HG03575 (cell line): ENCODE measurements at regions not wholly inside any gene's neighbourhood (a gene's known extent, or its start where the extent isn't known, plus 50 kb on each side); places are given as distances from the start of the nearest gene placed in this dataset.

Experiments used
- ATAC-seq: cut with Tn5 transposase; IDR thresholded peaks from one replicate; pipeline ENCODE4 v1.9.1; 2021; ENCODE audit not compliant: unreplicated experiment, insufficient number of reproducible peaks, low FRiP score; ENCODE audit errors: extremely low read depth

- ATAC-seq, result no peak
Observed at GRCh38 chr12:91690531-91690930, 455.1 kb downstream of the BTG1 start.

DNA sequence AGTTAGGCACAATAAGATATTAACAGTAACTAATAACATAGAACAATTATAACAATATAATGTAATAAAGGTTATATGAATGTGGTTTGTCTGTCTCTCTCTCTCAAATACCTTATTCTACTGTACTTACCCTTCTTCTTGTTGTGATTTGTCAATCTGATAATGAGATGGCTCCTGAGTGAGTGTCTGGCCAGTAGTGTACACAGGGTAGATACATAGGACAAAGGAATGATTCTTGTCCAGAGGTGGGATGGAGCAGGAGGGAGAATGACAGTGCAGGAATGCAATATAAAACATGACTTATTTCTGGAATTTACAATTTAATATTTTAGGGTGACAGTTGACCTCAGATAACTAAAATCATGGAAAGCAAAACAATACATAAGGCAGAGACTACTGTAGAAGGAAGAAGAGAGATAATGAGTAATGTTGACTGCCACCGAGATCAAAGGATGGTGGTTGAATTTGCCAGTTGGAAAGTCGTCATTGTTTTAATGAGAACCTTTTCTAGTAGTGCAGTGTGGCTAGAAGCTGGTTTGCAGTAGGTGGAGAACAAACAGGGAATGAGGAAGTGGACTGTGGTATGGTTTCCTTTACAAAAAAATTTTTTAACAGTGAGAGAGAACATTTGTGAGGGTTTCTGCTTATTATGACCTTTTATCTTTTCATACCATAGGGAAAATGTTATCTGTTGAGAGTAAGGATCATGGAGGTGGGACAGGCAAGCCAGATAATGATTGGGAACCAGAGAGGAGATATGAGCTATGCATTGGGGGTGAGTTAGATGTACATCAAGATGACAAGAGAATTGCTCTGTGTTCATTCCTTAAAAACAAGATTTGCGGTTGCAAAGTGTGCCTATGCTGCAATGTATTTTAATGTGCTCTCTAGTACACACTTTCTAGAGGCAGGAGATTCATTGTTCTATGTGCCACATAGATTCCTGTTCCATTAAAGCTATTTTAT is 458.3 kb downstream of the BTG1 start:
- no peak for ATAC-seq

DNA sequence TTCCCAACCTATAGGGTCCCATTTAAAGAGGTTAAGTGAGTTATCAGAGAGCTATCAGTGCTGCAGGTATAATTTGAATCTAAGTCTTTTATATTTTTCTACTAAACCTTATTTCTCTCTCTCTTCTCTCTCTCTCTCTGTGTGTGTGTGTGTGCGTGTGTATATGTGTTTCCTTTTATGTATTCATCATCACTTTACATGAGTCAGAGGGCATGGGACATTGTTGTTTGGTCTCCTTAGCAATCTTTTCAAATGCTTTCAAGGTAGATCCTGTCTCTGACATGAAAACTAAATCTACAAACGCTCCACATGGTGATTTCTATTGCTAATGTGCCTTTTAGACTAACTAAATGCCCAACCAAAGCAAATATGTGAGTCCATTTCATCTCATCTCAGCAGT is 459.7 kb downstream of the BTG1 start:
- no peak for ATAC-seq

- no peak for ATAC-seq
Observed at GRCh38 chr12:91681751-91682150, 463.9 kb downstream of the BTG1 start.

- ATAC-seq, result no peak
Observed at GRCh38 chr12:91680864-91681263, 464.8 kb downstream of the BTG1 start.

DNA sequence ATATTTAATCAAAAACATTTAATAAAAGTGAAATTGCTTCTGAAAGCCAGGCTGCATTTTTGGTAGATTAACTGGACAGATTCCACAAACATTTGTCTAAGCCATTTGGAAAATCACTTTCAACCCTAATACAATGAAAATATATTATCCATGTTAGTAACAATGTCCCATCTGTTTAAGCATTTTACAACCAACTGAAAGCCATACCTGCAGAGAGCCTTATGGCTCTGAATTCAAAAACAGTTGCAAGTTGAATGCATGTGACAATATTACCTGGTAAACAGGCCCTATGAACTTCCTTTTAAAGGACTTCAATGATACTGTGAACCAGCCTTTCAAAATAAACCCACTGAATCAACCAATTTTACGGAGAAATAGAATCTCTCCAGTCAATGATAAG is 468.1 kb downstream of the BTG1 start:
- no peak for ATAC-seq

DNA sequence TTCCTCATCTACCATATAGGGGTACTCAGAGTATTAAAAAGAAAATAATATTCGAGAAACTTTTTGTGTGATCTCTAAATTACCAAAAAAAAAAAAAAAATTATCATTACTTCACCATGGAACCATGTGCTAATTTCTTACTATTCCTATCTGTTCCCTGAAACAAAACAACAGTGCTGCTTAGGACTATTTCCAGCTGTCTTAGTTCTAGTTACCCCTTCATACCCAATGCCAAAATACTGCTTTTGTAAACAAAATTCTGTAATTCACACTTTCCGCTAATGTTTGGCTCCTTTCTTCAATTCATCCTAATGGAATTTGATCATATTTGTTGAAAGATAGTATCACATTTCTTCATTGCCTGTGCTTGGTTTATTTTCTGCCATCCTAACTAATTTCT is 470.2 kb downstream of the BTG1 start:
- ATAC-seq, result no peak

DNA sequence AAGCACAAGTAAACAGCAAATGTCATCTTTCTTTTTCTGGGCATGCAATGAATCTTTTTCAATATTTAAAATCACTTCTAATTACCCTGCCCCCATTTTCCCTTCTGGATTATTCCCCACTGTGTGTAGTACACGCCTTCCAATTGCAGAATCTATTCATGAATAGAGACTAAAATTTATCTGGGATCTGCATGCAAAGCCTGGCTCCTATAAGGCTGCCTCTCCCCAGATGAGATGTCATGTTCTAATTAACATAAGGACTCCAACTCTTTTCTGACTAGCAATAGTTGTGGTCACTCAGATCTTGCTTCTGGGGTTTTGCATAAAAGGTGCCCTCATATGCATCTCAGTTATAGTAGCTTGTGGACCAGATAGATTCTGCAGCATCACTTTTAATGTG is 473.5 kb downstream of the BTG1 start:
- no peak for ATAC-seq

DNA sequence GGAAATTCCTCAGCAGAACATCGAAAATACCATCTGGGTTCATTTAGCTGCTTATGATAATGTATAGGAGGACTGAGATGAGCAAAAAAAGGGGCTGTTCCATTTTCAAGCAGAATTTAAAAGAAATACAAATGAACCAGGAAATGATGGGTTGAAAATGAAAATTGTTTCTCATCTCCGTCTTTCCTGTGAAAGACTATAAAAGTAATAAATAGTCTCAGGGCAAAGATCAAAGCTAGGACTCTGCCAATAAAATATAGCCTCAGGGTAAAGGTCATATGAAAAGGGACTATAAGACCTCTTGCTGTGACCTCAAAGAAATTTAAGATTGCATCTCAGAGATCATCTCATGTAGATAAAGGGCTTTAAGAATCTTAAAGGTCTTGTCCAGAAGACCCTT is 478.0 kb downstream of the BTG1 start:
- ATAC-seq, result no peak

- no peak for ATAC-seq
Observed at GRCh38 chr12:91663744-91664143, 481.1 kb upstream of the DCN start.

DNA sequence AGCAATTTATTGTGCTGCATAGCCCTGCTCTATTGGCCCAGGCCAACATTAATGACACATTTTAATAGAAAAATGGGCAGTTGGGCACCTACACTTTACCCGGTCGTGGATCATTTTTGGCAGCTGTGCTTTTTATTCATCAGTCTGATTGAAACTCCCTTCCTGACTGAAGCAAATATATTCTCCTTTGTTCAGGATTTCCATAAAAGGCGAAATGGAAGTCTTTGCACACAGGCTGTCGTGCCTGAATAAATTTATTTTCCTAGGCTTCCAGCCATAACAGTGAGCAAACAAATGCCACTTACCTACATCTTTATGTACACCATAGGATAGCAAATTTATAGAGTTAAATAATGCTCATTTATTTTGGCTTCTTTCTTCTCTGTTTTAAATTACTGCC is 480.7 kb upstream of the DCN start:
- ATAC-seq, result no peak

DNA sequence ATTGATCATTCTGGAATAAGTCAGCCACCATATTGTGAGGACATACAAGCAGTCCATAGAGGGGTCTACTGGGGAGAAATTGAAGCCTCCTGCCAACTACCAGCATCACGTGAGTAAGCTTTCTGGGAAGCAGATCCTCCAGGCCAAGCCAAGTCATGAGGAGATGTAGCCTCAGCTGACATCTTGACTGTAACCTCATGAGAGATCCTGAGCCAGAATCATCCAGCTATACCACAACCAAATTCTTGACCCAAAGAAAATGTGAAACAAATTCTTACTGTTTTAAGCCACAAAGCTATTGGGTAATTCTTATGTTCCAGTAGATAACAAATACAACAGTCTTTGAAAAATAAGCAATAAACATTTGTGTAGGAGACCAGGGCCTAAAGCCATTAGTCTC is 479.4 kb upstream of the DCN start:
- no peak for ATAC-seq

GRCh38 chr12:91657032-91657431 is 474.4 kb upstream of the DCN start:
- ATAC-seq, result no peak

- no peak for ATAC-seq
Observed at GRCh38 chr12:91655966-91656365, 473.3 kb upstream of the DCN start.

DNA sequence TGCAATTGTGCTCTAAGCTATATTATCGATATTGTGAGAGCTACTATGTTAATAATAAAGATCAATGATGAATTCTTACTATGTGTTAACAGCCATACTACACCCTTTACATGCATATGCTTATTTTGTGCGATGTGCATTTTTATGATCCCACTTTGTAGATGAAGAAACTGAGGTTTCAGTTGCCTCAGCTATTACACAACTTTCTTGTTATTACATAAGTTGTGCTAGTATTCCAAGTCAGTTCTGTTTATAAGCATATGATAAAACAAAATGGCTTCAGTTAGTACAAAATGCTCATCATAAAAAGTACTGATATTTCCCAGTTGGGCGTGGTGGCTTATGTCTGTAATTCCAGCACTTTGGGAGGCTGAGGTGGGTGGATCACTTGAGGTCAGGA is 471.5 kb upstream of the DCN start:
- ATAC-seq, result no peak

- no peak for ATAC-seq
Observed at GRCh38 chr12:91651728-91652127, 469.1 kb upstream of the DCN start.

GRCh38 chr12:91643763-91644162 is 461.1 kb upstream of the DCN start:
- no peak for ATAC-seq

DNA sequence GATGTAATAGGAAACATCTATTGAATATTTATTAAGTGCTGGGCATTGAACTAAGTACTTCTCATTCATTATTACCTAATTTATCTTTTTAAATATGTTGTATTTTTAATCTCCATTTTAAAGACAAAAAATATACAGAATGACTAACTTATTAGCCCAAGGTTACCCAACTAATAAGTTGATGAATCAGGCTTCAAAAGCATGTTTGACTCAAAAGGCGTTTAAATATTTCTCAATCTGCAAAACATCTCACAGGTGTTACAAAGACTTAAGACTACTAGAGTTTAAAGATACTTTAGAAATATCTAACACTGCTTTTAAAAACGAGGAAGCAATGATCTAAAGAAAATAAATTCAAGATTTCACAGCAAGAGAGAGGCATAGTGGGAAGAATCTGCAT is 457.4 kb upstream of the DCN start:
- no peak for ATAC-seq

- no peak for ATAC-seq
Observed at GRCh38 chr12:91639327-91639726, 456.7 kb upstream of the DCN start.

GRCh38 chr12:91637789-91638624 is 455.4 kb upstream of the DCN start:
- no peak for ATAC-seq
